Pulmonary artery endothelial cell (primary cell): ENCODE measurements at regions not wholly inside any gene's neighbourhood (a gene's known extent, or its start where the extent isn't known, plus 50 kb on each side); places are given as distances from the start of the nearest gene placed in this dataset.
A peak's percentile ranks its signal among the peaks of the same experiment; 100 is the strongest.

ENCODE experiments used
- DNase-seq: peaks from one replicate; pipeline ENCODE4 v3.0.0-alpha.2; 2011; ENCODE audit warnings: low read depth, low spot score

DNA sequence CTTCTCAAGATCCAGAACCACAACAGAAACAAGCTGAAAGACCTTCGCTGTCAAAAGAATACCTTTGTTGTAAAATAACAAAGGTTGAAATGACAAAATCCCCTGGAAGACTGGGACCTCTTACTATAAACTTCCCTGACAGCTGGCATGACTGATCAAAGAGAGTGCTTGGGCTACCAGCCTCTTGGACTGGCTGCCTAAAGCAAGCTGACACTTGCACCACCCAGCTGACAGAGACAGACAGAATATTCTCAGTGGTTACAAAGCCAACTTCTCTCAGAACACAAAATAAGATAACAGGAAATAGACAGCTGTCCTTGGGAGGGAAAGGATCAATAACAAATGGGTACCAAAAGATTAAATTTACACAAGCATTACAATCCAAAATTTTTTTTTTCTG is 241.7 kb upstream of the SPOCK3 start:
- DNase-seq: no peak

- no peak for DNase-seq
These were observed 257.7 kb upstream of the SPOCK3 start for GRCh38 chr4:167492007-167492406.

DNA sequence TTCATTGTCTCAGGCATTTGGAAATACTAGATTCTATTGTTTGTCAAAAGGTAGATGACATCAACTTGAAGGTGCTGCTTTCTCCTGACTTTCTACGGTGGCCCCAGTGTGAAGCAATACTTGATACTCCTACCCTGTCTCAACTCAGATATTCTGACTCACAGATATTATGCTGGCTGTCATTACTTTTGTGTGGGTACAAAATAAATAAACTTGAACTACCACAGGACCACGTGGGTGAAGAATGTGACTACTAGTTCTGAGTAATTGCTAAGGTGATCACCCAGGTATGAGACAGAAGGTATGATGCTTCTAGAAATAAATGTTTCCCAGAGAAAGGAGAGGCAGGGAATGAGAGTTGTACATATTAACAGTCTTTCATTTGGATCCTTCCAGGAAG is 275.3 kb upstream of the SPOCK3 start:
- DNase-seq: no peak

DNA sequence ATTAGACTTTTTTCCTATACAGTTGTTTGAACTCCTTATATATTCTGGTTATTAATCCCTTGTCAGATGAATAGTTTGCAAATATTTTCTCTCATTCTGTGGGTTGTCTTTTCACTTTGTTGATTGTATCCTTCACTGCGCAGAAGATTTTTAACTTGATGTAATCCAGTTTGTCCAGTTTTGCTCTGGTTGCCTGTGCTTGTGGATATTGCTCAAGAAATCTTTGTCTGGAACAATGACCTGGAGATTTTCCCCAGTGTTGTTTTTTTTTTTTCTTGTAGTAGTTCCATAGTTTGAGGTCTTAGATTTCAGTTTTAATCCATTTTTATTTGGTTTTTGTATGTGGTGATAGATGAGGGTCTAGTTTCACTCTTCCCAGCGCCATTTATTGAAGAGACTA is 289.8 kb upstream of the SPOCK3 start:
- no peak for DNase-seq

DNA sequence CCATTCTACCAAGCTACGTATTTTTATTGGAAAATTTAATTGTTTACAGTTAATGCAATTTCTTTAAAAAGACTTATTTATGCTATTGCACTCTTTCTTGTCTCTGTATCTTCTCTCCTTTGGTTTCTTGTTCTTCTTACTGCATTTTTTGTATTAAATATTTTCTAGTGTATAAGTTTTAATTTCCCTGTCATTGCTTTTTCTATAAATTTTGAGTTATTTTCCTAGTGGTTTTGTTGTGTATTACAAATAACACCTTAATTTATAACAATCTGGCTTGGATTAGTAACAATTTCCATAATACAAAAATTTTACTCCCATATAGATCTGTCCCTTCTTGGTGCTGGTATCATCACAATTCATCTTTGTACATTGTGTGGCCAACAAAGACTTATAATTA is 303.5 kb upstream of the SPOCK3 start:
- DNase-seq: no peak

DNA sequence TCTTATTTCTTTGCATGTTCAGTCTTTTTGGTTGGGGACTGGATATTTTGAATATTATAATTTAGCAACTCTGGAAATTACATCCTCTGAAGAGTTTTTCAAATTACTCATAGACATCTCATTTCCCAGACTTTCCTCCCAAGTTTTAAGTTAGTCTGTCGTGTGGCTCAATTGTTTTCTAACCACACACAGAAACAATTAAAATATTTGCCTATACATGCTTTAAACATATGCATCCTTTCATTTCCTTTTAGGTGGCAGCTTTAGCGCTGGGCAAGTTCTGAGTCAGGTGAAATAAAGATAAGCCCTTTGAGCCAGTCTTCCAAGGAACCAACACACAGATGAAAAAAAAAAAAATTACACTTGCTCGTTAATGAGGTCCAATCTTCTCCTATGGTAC is 307.0 kb upstream of the SPOCK3 start:
- no peak for DNase-seq

GRCh38 chr4:167544391-167544790 is 310.1 kb upstream of the SPOCK3 start:
- no peak for DNase-seq

DNA sequence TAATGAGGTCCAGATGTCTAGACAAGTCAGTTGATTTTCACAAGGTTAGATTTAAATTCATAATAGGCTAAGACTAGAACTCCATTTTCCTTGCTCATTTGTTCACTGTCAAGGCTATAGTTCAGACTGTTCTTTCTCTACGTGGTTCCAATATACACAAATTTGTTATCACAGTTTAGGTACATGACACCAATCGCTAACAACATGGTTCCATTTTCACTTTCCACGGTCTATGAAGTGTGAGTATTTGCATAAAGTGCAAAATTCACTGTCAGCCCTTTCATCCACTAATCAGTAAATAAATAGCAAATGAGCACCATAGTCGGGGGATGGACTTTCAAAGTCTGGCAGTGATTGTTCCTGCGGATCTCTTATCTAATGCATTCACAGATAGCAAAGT is 315.7 kb upstream of the SPOCK3 start:
- no peak for DNase-seq

DNA sequence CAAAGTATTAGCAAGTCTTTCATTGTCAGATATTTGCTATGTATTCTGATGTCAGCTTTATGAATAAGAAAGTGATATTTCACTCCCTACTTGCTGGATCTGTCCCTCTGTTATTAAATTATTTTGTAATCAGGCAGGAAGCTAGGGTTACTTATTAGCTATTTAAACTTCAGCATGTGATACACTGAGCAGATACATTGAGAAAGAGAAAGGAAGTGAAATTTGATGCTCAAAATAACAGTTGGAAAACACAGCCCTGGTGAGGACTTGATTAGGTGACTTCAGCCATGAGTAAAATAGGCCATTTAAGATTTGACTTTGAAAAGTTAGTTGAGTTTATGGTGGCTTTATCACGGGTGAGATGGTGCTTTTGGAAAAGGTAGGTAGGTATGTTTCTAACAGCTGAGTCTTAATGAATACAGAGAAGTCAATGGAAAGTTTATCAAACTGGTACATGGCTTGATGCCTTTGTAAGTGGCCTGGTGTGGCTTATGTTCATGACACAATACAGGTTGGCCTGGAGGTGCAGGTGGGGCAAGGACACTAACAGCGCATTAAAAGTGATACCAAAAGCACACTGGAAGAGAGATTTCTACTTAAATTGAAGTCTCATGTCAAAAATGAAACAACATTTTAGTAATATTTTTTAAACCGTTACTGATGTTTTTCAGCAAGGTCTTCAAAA is 321.2 kb upstream of the SPOCK3 start:
- DNase-seq: no peak

DNA sequence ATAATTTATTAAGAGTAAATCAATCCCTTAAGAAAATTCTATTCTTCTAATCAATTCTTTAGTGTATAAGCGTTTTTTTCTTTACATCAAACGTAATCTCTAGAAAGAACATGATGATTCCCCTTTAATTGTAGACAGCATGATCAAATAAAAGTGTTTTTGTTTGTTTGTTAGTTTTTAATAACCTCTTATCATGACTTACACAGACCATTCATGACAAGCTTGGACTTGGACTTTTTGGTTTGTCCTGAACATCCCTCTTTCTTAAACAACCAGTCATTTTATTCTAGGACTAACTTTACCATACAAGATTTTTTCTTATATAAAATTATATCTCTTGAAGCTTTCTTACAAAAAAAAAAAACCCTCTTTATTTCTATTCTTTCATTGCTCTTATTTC is 344.6 kb upstream of the SPOCK3 start:
- no peak for DNase-seq

- DNase-seq: no peak
These were observed 347.2 kb upstream of the SPOCK3 start for GRCh38 chr4:167581449-167581965.

DNA sequence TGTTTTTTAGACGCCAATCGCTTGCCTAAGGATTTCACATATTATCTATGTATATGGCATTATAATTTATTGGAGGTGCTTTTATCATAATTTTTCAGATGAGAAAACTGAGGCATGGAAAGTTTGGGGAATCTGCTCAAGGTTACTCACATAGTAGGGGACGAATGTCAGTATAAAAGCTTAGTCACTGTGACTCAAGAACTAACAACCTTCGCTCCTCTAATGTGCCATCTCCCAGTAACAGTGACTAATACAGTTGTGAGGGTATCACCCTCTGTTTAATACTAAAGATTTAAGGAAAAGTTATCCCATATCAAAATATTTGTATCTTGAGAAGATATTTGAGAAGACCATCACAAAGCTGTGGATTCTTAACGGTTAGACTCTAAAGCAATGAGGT is 353.1 kb upstream of the SPOCK3 start:
- DNase-seq: no peak

DNA sequence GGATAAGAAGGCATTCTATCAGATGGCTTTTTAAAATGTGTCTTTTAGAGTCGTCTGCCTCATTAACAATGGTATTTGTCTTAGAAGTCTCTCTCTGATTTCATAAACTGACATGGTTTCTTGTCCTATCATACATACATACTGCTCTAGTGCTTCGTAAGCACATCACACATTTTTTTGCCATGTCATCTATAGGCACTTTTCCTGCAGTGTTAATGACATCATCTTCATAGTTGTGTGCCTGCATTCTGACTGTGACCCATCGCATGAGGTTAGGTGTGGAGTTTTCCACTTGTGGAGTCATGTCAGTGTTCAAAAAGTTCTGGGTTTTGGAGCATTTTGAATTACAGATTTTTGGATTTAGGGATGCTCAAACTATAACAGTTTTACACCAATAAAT is 361.6 kb upstream of the SPOCK3 start:
- DNase-seq: no peak

GRCh38 chr4:167602157-167602556 is 367.9 kb upstream of the SPOCK3 start:
- no peak for DNase-seq

DNA sequence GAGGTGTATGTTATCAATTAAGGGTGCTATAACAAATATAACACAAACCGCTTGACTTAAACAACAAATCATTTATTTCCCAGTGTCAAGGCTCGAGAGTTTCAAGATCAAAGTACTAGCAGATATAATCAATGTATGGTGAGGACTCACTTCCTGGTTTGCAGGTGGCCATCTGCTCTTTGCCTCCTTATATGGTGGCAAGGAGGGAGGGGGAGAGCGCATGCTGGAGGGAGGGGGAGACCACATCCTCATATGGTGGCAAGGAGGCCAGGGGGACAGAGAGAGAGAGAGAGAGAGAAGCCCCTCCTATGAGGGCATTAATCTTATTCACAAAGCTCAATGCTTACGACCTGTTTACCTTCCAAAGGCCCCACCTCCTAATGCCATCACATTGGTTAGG is 372.3 kb upstream of the SPOCK3 start:
- no peak for DNase-seq

DNA sequence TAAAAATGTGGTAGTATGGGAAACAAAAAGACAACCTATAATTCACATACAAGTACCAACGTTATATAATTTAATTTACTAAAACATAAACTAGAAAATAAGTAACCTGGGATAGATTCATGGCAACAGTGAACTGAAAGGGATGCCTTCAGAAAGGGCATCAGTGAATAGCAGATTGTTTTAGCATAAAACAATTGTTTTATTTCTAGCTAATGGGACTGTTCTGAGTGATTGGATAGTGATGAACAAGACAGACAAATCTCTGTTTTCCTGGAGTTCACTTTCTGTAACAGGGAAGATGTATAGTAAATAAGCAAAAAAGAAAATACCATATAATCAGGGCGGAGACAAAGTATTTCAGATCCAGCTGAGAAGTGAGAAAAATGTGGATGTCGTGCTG is 379.1 kb upstream of the SPOCK3 start:
- no peak for DNase-seq

- DNase-seq: no peak
These were observed 380.6 kb upstream of the SPOCK3 start for GRCh38 chr4:167614866-167615265.

DNA sequence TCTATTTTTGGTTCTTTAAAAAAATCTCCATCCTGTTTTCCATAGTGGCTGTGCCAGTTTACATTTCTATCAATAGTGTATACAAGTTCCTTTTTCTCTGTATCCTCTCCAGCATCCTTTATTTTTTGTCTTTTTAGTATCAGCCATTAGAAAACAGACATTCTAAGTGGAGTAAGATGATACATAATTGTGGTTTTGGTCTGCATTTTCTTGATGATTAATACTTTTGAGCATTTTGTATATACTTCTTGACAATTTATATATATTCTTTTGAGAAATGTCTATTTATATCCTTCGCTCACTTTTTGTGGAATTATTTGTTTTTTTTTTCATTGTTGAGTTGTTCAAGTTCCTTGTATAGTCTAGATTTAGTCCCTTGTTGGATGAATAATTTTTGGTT is 382.2 kb upstream of the SPOCK3 start:
- DNase-seq: no peak

- peak; percentile 2 for DNase-seq
These were observed 388.4 kb upstream of the SPOCK3 start for GRCh38 chr4:167622481-167623240.

GRCh38 chr4:167623241-167623572 is 388.9 kb upstream of the SPOCK3 start:
- no peak for DNase-seq

- no peak for DNase-seq
These were observed 395.0 kb upstream of the SPOCK3 start for GRCh38 chr4:167629272-167629671.

DNA sequence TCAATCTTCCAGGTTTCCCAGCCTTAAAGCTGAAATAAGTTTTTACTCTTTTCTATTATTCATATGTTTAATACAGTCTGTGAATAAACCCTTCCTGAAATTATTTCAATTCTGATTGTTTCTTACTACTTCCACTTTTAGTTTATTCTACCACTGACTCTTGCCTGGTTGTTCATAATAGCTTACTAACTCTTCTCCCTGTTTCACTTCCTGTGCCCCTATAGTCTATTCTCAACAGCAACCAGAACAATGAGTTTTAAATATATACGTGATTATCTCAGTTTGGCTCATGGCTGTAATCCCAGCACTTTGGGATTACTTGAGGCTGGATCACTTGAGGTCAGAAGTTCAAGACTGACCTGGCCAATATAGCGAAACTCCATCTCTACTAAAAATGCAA is 408.0 kb upstream of the SPOCK3 start:
- no peak for DNase-seq

- DNase-seq: no peak
These were observed 411.1 kb upstream of the SPOCK3 start for GRCh38 chr4:167645358-167645757.
